HEK293T (cell line): ENCODE measurements at regions not wholly inside any gene's neighbourhood (a gene's known extent, or its start where the extent isn't known, plus 50 kb on each side); places are given as distances from the start of the nearest gene placed in this dataset.

Source experiments
- CTCF ChIA-PET: fragments of 350-600 bp; formaldehyde crosslinking; extraction: SDS; loops from one replicate; lab custom pipeline; 2021; ENCODE audit warnings: antibody characterized with exemption, inconsistent platforms; lab: Yijun Ruan, JAX
- POLR2A ChIA-PET: fragments of 350-600 bp; formaldehyde crosslinking; extraction: SDS; loops from one replicate; lab custom pipeline; 2020; ENCODE audit warnings: antibody characterized with exemption, inconsistent platforms; lab: Yijun Ruan, JAX
- DNase-seq: peaks from one replicate; pipeline ENCODE4 v3.0.0; 2012; ENCODE audit warnings: mixed read lengths; ENCODE audit errors: extremely low spot score
- ARNT ChIP-seq: fragments of 450-650 bp; IDR thresholded peaks from 2 replicates; pipeline ENCODE4 v1.6.1; 2017; ENCODE audit warnings: mild to moderate bottlenecking
- BHLHE40 ChIP-seq: fragments of 450-650 bp; IDR thresholded peaks from 2 replicates; pipeline ENCODE4 v1.6.1; 2016; ENCODE audit warnings: mild to moderate bottlenecking, moderate library complexity, borderline replicate concordance
- CTBP1 ChIP-seq: fragments of 450-650 bp; IDR thresholded peaks from 2 replicates; pipeline ENCODE4 v1.6.1; 2016; ENCODE audit warnings: borderline replicate concordance
- ELF4 ChIP-seq: fragments of 450-650 bp; IDR thresholded peaks from 2 replicates; pipeline ENCODE4 v1.6.1; 2017; ENCODE audit warnings: antibody characterized with exemption
- FOXA1 ChIP-seq: fragments of 450-650 bp; IDR thresholded peaks from 2 replicates; pipeline ENCODE4 v1.6.1; 2016; ENCODE audit warnings: mild to moderate bottlenecking
- FOXK2 ChIP-seq: fragments of 450-650 bp; IDR thresholded peaks from 2 replicates; pipeline ENCODE4 v1.6.1; 2016; ENCODE audit warnings: mild to moderate bottlenecking
- FOXM1 ChIP-seq: fragments of 450-650 bp; IDR thresholded peaks from 2 replicates; pipeline ENCODE4 v1.6.1; 2017; ENCODE audit warnings: mild to moderate bottlenecking, borderline replicate concordance
- HDGF ChIP-seq: fragments of 450-650 bp; IDR thresholded peaks from 2 replicates; pipeline ENCODE4 v1.6.1; 2017; ENCODE audit warnings: antibody characterized with exemption, borderline replicate concordance
- L3MBTL2 ChIP-seq: fragments of 450-650 bp; conservative IDR thresholded peaks from 2 replicates; pipeline ENCODE4 v1.6.1; 2016; ENCODE audit warnings: mild to moderate bottlenecking
- LEF1 ChIP-seq: fragments of 450-650 bp; IDR thresholded peaks from 2 replicates; pipeline ENCODE4 v1.6.1; 2017; ENCODE audit warnings: mild to moderate bottlenecking, borderline replicate concordance
- NFRKB ChIP-seq: fragments of 450-650 bp; IDR thresholded peaks from 2 replicates; pipeline ENCODE4 v1.6.1; 2016; ENCODE audit warnings: mild to moderate bottlenecking, moderate library complexity
- PKNOX1 ChIP-seq: fragments of 450-650 bp; IDR thresholded peaks from 2 replicates; pipeline ENCODE4 v1.6.1; 2016
- SP1 ChIP-seq: fragments of 450-650 bp; IDR thresholded peaks from 2 replicates; pipeline ENCODE4 v1.6.1; 2017
- SUZ12 ChIP-seq: fragments of 450-650 bp; IDR thresholded peaks from 2 replicates; pipeline ENCODE4 v1.6.1; 2016; ENCODE audit warnings: mild to moderate bottlenecking
- TARDBP ChIP-seq: fragments of 450-650 bp; IDR thresholded peaks from 2 replicates; pipeline ENCODE4 v1.6.1; 2016
- ZNF384 ChIP-seq: fragments of 450-650 bp; IDR thresholded peaks from 2 replicates; pipeline ENCODE4 v1.6.1; 2016

- CTCF ChIA-PET, result no interaction called here
- POLR2A ChIA-PET, result no interaction called here
- DNase-seq, result no peak
- TF ChIP-seq ELF4, result no peak
These were observed 106.0 kb upstream of the GRXCR1 start for GRCh38 chr4:42786350-42787078.

GRCh38 chr4:42785817-42786216 is 106.7 kb upstream of the GRXCR1 start:
- CTCF ChIA-PET, result no interaction called here
- TF ChIP-seq PKNOX1 (no peak), NFRKB (no peak), CTBP1 (no peak), SUZ12 (no peak), FOXM1 (no peak), FOXA1 (no peak), ELF4 (no peak), ZNF384 (no peak), LEF1 (no peak), FOXK2 (no peak), HDGF (no peak), BHLHE40 (no peak), SP1 (no peak), L3MBTL2 (no peak), TARDBP (no peak), ARNT (no peak)
- no peak for DNase-seq
- POLR2A ChIA-PET, result no interaction called here

GRCh38 chr4:42781315-42781714 is 111.2 kb upstream of the GRXCR1 start:
- TF ChIP-seq FOXK2 (no peak), ARNT (no peak), ZNF384 (no peak), TARDBP (no peak), SP1 (no peak), FOXA1 (no peak), BHLHE40 (no peak), HDGF (no peak), FOXM1 (no peak), LEF1 (no peak), CTBP1 (no peak), ELF4 (no peak), L3MBTL2 (no peak), PKNOX1 (no peak), SUZ12 (no peak)
- DNase-seq, result no peak
- ChIA-PET POLR2A (no interaction called here), CTCF (no interaction called here)

GRCh38 chr4:42778349-42778748 is 114.2 kb upstream of the GRXCR1 start:
- ChIA-PET CTCF (interaction anchor here (1.3 kb wide), 1 partner anchor 10 kb away, joined by 5 read pairs; no protein-coding TSS in a partner anchor), POLR2A (no interaction called here)
- TF ChIP-seq BHLHE40 (no peak), HDGF (no peak), TARDBP (no peak), FOXK2 (no peak), FOXM1 (no peak)
- no peak for DNase-seq

GRCh38 chr4:42768125-42768748 is 111.3 kb upstream of the ATP8A1 start:
- TF ChIP-seq L3MBTL2 (no peak), ARNT (no peak), ZNF384 (no peak), LEF1 (no peak), TARDBP (no peak), FOXA1 (no peak), SP1 (no peak), CTBP1 (no peak), PKNOX1 (no peak)
- ChIA-PET POLR2A (no interaction called here), CTCF (interaction anchor here (0.9 kb wide), 1 partner anchor 10 kb away, joined by 5 read pairs; no protein-coding TSS in a partner anchor)
- DNase-seq, result no peak

GRCh38 chr4:42767669-42768068 is 110.8 kb upstream of the ATP8A1 start:
- TF ChIP-seq CTBP1 (no peak), PKNOX1 (no peak), ELF4 (no peak), LEF1 (no peak), NFRKB (no peak), HDGF (no peak), FOXA1 (no peak)
- DNase-seq, result no peak
- CTCF ChIA-PET, result interaction anchor here (0.9 kb wide), 1 partner anchor 11 kb away, joined by 5 read pairs; no protein-coding TSS in a partner anchor
- POLR2A ChIA-PET, result no interaction called here
